Erythroblast (primary cell): ENCODE measurements at regions not wholly inside any gene's neighbourhood (a gene's known extent, or its start where the extent isn't known, plus 50 kb on each side); places are given as distances from the start of the nearest gene placed in this dataset.

ENCODE experiments used
- GATA1 ChIP-seq: IDR thresholded peaks from 2 replicates; pipeline ENCODE4 v1.6.1; 2011; ENCODE audit warnings: low read depth, mild to moderate bottlenecking, control low read depth, low read length, moderate library complexity
- POLR2A ChIP-seq: IDR thresholded peaks from 2 replicates; pipeline ENCODE4 v1.6.1; 2011; ENCODE audit warnings: mild to moderate bottlenecking, low read length

- TF ChIP-seq POLR2A (no peak), GATA1 (no peak)
Observed at GRCh38 chr15:46848704-46849103, 868.6 kb upstream of the SEMA6D start.
